Breast epithelium (tissue), 3 donors: ENCODE measurements at regions not wholly inside any gene's neighbourhood (a gene's known extent, or its start where the extent isn't known, plus 50 kb on each side); places are given as distances from the start of the nearest gene placed in this dataset.

Experiments
- POLR2A ChIP-seq: fragments of 450-650 bp; IDR thresholded peaks from one replicate; pipeline ENCODE4 v1.6.1; 2016; ENCODE audit warnings: antibody characterized with exemption, mild to moderate bottlenecking, moderate library complexity
- POLR2AphosphoS5 ChIP-seq, 3 donors: sonication (generic); formaldehyde crosslinking; IDR thresholded peaks; one replicate each; pipeline ENCODE4 v1.6.1; 2017; ENCODE audit warnings: antibody characterized with exemption in 3 of 3
- TF ChIP-seq, protein P1 (sequence below), 3 donors: fragments of 450-650 bp; IDR thresholded peaks; one replicate each; pipeline ENCODE4 v1.5.1; 2016 to 2017; ENCODE audit warnings: antibody characterized with exemption in 3 of 3, mild to moderate bottlenecking in 3 of 3, moderate library complexity in 3 of 3

DNA sequence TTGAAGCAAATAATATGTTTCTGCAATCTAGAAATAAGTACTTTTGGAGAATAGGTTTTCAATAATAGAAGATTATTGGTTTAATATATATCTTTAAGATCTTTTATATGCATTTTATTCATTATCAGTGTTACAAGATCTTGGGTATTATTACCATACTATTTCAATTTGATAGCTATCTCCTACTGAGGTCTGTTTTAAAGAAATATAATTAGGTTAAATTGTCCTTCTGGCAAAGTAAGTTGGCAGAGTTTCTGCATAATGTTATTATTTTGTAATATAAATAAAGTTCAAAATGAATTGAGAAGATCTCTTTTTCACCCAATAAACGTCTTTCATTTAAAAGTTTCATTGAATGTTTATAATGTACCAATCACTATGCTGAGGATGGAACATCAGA, 443.7 kb downstream of the FAT4 start:
- TF ChIP-seq, protein P1, sequence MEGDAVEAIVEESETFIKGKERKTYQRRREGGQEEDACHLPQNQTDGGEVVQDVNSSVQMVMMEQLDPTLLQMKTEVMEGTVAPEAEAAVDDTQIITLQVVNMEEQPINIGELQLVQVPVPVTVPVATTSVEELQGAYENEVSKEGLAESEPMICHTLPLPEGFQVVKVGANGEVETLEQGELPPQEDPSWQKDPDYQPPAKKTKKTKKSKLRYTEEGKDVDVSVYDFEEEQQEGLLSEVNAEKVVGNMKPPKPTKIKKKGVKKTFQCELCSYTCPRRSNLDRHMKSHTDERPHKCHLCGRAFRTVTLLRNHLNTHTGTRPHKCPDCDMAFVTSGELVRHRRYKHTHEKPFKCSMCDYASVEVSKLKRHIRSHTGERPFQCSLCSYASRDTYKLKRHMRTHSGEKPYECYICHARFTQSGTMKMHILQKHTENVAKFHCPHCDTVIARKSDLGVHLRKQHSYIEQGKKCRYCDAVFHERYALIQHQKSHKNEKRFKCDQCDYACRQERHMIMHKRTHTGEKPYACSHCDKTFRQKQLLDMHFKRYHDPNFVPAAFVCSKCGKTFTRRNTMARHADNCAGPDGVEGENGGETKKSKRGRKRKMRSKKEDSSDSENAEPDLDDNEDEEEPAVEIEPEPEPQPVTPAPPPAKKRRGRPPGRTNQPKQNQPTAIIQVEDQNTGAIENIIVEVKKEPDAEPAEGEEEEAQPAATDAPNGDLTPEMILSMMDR (IDR thresholded peaks at IDR 0.05) = no peak
- no peak for TF ChIP-seq POLR2AphosphoS5 (IDR thresholded peaks at IDR 0.05)
- no peak for TF ChIP-seq POLR2A
